ENCODE measurements at regions not wholly inside any gene's neighbourhood (a gene's known extent, or its start where the extent isn't known, plus 50 kb on each side); places are given as distances from the start of the nearest gene placed in this dataset.
"Not testable (repeated sequence)": the region's sequence is repeated elsewhere in the genome, so short reads cannot be mapped to it uniquely, and the experiment has no call there.

GRCh38 chr16:60651346-60651745 is 1384.9 kb downstream of the CDH8 start:
- Mint-ChIP-seq H3K36me3 (ENCODE audit: unreplicated experiment) (no peaks in the 10 kb centered on the region), H3K9me3 (ENCODE audit: unreplicated experiment) (no peaks in the 10 kb centered on the region), H3K4me3 (ENCODE audit: unreplicated experiment) (no peak overlapping the region), H3K4me1 (ENCODE audit: low read depth, unreplicated experiment) (no peaks in the 10 kb centered on the region), H3K27me3 (ENCODE audit: unreplicated experiment) (no peaks in the 10 kb centered on the region), H3K27ac (ENCODE audit: unreplicated experiment) (no peak overlapping the region)
- no peak for DNase-seq
- TF ChIP-seq CTCF (IDR thresholded peaks at IDR 0.05; ENCODE audit: partially characterized antibody, unreplicated experiment): no peak

- Mint-ChIP-seq H3K27ac (ENCODE audit: unreplicated experiment) (no peak overlapping the region), H3K27me3 (ENCODE audit: unreplicated experiment) (no peaks in the 10 kb centered on the region), H3K9me3 (ENCODE audit: unreplicated experiment) (no peaks in the 10 kb centered on the region), H3K4me3 (ENCODE audit: unreplicated experiment) (no peak overlapping the region), H3K4me1 (ENCODE audit: low read depth, unreplicated experiment) (no peaks in the 10 kb centered on the region), H3K36me3 (ENCODE audit: unreplicated experiment) (no peaks in the 10 kb centered on the region)
- no peak for DNase-seq
- TF ChIP-seq CTCF (IDR thresholded peaks at IDR 0.05; ENCODE audit: partially characterized antibody, unreplicated experiment): no peak
Observed at GRCh38 chr16:60648290-60648689, 1387.9 kb downstream of the CDH8 start.

GRCh38 chr16:60647388-60647787 is 1388.8 kb downstream of the CDH8 start:
- not testable (repeated sequence) for H3K27me3 Mint-ChIP-seq (ENCODE audit: unreplicated experiment); H3K4me1 Mint-ChIP-seq (ENCODE audit: low read depth, unreplicated experiment); H3K9me3 Mint-ChIP-seq (ENCODE audit: unreplicated experiment); H3K36me3 Mint-ChIP-seq (ENCODE audit: unreplicated experiment); H3K27ac Mint-ChIP-seq (ENCODE audit: unreplicated experiment); H3K4me3 Mint-ChIP-seq (ENCODE audit: unreplicated experiment); DNase-seq

GRCh38 chr16:60646631-60647030 is 1389.6 kb downstream of the CDH8 start:
- Mint-ChIP-seq H3K4me3 (ENCODE audit: unreplicated experiment) (no peak overlapping the region), H3K36me3 (ENCODE audit: unreplicated experiment) (no peaks in the 10 kb centered on the region), H3K4me1 (ENCODE audit: low read depth, unreplicated experiment) (no peaks in the 10 kb centered on the region), H3K27me3 (ENCODE audit: unreplicated experiment) (no peaks in the 10 kb centered on the region), H3K27ac (ENCODE audit: unreplicated experiment) (no peak overlapping the region), H3K9me3 (ENCODE audit: unreplicated experiment) (no peaks in the 10 kb centered on the region)
- no peak for DNase-seq
- no peak for TF ChIP-seq CTCF (IDR thresholded peaks at IDR 0.05; ENCODE audit: partially characterized antibody, unreplicated experiment)

GRCh38 chr16:60645541-60645940 is 1390.7 kb downstream of the CDH8 start:
- H3K36me3 Mint-ChIP-seq (ENCODE audit: unreplicated experiment): no peaks in the 10 kb centered on the region
- no peaks in the 10 kb centered on the region for H3K27me3 Mint-ChIP-seq (ENCODE audit: unreplicated experiment)
- no peak for TF ChIP-seq CTCF (IDR thresholded peaks at IDR 0.05; ENCODE audit: partially characterized antibody, unreplicated experiment)
- no peak overlapping the region for H3K27ac Mint-ChIP-seq (ENCODE audit: unreplicated experiment)
- no peak overlapping the region for H3K4me3 Mint-ChIP-seq (ENCODE audit: unreplicated experiment)
- no peak for DNase-seq
- H3K4me1 Mint-ChIP-seq (ENCODE audit: low read depth, unreplicated experiment): no peaks in the 10 kb centered on the region
- peaks cover 2% of the 10 kb centered on the region for H3K9me3 Mint-ChIP-seq (ENCODE audit: unreplicated experiment)

- H3K4me1 Mint-ChIP-seq (ENCODE audit: low read depth, unreplicated experiment): no peaks in the 10 kb centered on the region
- H3K27ac Mint-ChIP-seq (ENCODE audit: unreplicated experiment): no peak overlapping the region
- TF ChIP-seq CTCF (IDR thresholded peaks at IDR 0.05; ENCODE audit: partially characterized antibody, unreplicated experiment): no peak
- no peaks in the 10 kb centered on the region for H3K36me3 Mint-ChIP-seq (ENCODE audit: unreplicated experiment)
- DNase-seq: no peak
- H3K27me3 Mint-ChIP-seq (ENCODE audit: unreplicated experiment): no peaks in the 10 kb centered on the region
- H3K9me3 Mint-ChIP-seq (ENCODE audit: unreplicated experiment): peaks cover 2% of the 10 kb centered on the region
- H3K4me3 Mint-ChIP-seq (ENCODE audit: unreplicated experiment): no peak overlapping the region
Observed at GRCh38 chr16:60642956-60643355, 1393.3 kb downstream of the CDH8 start.

All from glutamatergic neuron (in vitro differentiated cells).